ENCODE measurements at regions not wholly inside any gene's neighbourhood (a gene's known extent, or its start where the extent isn't known, plus 50 kb on each side); places are given as distances from the start of the nearest gene placed in this dataset.

DNA sequence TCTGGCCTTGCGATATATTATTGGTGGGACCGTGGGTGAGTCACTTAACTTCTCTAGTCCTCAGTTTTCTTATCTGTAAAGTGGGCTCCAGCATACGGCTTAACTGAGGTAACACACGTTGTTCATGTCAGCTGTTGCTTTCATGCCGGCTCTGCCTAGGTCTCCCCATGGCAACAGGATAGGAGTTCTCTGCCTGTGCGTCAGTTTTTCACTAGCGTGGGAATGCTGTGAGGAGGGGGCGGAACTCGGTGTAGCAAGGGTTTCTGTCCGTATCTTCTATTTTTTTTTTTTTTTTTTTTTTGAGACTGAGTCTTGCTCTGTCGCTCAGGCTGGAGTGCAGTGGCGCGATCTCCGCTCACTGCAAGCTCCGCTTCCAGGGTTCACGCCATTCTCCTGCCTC, 758.5 kb upstream of the RBFOX1 start:
- DNase-seq (ENCODE audit: low read depth): no peak

DNA sequence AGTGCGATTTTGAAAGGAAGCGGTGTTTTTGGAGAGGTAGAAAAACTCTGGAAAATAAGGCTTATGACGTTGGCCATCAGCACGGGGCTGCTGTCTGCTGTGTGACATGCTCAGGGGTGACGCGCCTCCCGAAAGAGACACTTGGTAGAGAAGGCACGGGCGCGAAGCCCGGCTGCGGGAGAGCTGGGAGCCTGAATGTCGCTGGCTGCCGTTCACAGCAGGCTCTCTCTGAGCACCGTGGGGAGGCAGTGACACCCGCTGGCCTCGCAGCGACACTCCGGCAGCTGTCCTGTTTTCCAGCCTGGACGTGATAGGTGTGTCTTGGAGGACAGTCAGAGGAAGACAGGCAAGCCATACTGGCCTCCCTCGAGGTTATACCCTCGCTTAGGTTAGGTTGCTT, 759.1 kb upstream of the RBFOX1 start:
- DNase-seq (ENCODE audit: low read depth): no peak

DNA sequence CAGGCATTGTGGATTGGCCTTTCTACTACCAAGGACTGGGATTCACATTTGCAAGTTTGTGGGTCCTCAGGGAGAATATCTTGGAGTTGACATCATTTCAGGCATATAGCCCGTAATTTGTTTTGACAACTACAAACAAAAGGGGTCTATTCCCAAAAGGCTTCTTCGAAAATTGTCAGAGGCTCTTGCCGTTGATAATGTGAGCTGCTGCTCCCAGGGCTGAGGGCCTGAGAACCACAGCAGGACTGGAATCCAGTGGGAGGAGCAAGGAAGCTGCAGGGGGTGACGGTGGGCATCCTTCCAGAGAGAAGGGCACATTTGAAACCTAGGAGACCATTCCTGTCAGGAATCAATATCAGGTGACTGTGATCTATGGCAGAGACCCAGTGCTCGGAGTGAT, 761.6 kb upstream of the RBFOX1 start:
- no peak for DNase-seq (ENCODE audit: low read depth)

DNA sequence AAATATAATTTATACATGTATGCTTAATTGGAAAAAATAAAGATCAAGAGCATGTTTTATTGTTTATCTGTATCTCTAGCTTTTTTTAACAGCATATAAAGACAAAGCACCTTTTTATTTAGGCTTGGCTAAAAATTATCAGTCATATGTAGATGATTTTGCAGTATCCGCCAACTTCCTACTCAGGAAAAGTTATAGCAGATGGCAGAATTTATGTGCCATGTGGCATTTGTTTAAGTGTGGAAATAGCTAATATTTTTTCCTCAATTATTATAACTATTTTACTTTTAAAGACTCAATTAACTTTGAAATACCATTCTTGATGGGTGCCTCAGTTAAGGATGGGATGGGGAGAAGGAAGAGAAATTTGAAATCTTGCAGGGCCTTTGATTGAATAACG, 762.1 kb upstream of the RBFOX1 start:
- no peak for DNase-seq (ENCODE audit: low read depth)

DNA sequence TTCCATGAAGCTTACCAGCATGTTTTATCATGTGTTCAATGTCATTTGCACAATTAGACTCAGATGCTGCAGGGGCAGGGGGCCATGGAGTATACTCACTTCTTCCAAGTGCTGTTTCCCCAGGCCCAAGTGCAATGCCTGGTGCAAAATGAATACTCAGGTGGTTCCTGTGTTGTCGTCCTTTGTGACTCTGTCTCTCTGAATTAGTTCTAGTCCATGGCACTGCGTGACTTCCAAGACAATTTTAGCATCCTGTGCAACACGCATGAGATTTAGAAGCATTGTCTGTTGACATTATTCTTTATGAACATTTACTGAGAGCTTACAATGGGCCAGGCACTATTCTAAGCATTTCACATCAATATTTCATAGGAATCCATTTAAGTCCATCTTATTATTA, 769.7 kb upstream of the RBFOX1 start:
- no peak for DNase-seq (ENCODE audit: low read depth)

DNA sequence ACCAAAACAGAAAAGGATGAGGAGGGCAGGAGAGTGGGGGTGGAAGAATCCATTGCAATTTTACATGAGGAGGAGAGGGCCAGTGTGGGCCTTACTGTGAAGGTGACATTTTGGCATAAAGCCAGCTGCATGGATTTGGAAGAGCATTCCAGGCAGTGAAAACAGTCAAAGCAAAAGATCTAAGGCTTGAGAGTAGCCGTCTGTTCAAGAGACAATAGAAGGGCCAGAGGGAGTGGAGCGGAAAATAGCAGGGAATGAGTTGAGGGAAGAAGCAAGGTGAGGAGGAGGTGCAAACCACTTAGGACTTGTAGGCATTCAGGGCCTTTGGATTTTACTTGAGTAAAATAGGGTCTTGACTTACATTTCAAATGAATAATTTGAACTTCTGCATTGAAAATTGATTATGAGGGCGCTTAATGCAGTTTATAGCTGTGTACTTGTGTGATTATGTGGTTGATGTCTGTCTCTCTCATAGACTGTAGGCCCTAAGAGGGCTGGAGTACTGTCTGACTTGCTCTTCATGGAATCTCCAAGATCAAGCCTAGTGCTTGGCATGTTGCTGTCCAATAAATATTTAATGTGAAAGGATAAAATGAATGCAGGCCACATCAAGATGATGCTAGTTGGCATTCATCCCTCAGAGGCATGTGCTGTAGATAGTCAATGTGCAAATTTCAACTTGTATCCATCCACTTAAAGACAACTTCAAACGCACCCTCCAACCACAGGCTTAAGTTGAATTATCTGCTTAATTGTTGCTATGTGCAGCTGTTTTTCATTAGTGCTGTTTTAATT, 772.1 kb upstream of the RBFOX1 start:
- no peak for DNase-seq (ENCODE audit: low read depth)

DNA sequence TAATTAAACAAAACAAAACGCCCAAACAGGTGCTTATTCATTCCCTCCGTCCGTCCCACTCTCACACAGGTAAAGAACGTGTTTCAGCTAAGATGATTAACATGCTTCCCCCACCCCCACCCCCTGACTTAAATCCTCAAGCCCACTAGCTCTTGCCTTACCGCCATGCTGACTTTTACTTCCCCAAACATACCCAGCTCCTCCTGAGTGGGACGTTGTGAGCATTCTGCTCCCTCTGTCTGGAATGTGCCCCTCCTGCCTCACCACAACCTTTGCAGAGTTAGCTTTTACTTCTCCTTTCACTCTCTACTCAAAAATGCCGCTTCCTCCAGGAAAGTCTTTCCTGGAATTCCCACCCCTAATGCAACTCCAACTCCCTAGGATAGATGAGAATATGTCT, 774.0 kb upstream of the RBFOX1 start:
- no peak for DNase-seq (ENCODE audit: low read depth)

DNA sequence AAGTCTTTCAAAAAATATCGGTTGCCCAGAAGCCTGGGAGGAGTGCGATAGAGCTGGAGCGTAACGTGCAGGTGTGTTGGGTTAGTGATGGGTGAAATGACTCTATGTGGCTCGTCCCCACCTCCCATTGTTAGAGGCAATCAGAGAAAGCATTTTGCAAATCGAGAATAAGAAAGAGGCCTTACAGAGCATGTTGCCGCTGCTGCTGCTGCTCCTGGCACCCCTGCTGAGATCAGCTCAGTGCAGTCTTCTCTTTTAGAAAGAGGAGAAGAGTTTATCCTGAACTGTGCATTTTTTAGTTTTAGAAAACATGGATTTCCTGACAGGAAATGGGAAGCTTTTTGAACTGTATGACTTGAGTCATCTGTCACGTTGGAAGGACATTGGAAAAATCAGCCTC, 774.5 kb upstream of the RBFOX1 start:
- DNase-seq (ENCODE audit: low read depth): no peak

DNA sequence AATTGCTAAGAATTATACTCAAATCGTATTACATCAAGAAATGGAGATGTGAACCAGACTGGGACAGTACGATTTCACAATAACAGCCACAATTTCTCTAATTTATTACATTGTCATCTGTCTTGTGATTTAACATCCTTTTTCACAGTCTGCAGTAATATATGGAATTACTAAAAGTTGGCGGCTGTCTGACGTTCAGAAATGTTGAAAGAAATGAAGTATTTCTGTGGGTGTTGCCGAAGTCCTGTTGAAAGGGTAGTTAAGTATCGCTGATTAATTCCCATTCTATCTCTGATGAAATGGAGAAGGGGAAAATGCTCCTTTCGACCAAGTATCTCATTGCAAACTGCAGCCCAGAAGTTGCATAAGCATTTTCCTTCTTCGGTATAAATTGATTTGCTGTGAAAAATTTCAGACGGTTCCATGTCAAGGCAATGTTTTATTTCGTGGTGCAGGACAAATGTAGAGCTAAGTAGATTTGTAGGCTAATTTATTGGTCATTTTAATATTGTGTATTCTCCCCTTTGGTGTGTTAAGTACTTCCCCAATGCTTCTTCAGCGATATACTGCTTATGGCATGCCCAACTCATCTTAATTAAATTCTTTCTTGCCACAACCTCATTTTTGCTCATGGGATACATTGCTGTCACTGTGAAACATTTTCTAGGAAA, 775.2 kb upstream of the RBFOX1 start:
- DNase-seq (ENCODE audit: low read depth): no peak

DNA sequence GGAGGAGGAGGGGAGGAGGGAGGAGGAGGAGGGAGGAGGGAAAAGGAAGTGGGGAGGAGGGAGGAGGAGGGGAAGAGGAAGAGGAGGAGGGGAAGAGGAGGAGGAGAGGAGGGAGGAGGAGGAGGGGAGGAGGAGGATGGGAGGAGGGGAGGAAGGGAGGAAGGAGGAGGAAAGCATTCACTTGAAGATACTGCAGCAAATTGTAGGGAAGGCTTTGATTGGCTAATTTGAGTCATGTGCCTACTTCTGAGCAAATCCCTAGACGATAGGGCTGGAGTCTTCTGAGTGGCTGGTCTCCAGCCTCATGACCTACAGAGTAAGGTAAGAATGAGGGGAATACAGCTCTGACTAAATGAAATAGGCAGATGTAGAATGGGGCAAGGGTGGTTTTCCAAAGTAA, 783.2 kb upstream of the RBFOX1 start:
- no peak for DNase-seq (ENCODE audit: low read depth)

DNA sequence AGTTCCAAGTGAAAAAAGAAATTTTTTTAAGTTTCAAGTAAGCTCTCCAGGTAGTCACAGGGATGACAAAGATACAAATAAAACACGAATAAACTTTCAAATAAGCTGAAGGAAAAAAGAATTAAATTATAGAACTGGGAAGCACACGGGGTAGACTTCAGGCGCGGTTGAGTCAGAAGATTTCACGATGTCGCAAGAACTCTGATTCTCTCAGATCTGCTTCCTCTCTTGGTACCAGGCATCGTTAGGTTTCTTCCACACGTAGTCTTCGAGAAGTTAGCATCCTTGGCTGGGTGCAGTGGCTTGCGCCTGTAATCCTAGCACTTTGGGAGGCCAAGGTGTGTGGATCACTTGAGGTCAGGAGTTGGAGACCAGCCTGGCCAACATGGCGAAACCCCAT, 784.1 kb upstream of the RBFOX1 start:
- no peak for DNase-seq (ENCODE audit: low read depth)

DNA sequence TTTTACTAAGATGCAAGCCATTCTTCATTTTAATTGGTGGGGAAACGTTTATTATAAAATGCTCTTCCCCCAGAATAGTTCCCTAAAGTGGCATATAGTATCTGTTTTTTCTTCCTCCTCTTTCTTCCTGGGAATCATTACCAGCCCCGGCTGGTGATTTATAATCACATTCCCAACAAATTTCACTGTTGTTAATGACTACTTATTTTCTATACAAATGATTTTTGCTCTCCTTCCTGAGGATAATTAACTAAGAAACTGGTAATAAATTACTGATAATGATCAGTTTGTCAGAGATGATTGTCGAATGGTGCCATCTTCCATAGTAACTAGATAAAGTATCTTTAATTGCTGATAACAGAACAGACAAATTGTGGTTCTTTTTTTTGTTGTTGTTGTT, 785.5 kb upstream of the RBFOX1 start:
- DNase-seq (ENCODE audit: low read depth): no peak

DNA sequence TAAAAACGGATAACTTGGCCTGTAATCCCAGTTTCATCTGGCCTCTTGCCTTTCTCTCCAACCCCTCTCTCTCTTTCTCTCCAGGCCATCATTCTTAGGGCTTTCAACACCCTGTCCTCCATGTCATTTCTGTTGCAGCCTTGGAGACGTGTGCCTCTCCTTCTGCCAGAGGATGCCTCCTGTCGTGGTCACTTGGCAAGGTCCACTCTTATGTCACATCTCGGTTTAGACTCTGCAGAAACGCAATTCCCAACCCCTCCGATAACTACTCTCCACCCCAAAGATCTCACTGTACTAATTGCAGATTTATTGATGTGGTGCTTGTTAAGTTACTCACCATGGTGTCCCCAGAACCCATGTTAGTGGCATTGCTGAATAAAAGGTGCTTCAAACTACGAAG, 787.3 kb upstream of the RBFOX1 start:
- DNase-seq (ENCODE audit: low read depth): no peak

DNA sequence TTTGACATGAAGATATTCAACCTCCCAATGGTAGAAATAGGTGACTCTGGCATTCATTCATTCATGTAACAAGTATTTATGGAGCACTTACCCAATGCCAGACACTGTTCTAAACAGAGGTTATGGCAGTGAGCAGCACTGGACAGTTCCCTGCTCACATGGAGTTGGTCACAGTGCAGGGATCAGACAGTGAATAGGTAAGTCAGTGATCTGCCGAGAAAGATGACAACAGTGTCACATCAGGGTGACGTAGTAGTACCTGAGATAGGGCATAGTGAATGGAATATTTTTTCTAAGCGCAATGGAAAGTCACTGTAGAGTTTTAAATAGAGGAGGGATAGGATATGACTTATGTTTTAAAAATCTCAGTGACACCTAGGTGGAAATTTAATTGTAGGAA, 791.4 kb upstream of the RBFOX1 start:
- DNase-seq (ENCODE audit: low read depth): no peak

DNA sequence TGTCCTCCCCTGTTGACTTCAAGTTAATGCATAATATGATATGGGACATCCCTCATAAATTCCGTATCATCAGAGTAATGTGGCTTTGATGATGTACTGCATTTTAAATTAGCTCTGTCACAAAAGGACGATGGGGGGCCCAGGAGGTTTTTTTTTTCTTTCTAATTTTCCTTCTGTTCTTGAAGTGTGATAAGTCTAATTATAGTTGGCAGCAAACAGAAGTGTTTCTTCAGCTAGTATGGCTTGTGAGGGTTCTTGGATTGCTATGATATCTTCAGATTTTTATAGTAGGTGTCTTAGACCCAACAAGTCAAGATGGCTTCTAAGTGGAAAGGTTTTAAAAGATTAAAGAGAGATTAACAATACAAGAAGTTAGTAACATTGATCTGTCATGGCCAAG, 796.2 kb upstream of the RBFOX1 start:
- DNase-seq (ENCODE audit: low read depth): no peak

DNA sequence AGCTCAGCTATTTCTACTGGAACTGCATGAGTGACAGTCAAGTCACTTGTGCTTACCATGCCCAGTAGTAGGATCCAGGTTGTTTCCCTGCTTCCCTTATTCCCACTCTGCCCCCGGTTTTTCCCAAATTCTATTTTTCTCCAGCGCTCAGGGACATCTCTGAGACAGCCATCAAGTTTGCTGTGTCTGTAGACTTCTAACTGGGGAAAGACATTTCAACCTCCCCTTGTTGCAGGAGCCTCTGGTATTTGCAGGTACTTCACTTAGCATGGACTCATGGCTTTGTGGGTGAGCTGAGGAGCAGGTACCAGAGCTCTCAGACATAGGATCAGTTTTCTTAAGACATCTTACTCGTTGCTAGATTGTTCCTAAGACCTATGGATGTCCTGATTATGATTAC, 801.6 kb upstream of the RBFOX1 start:
- no peak for DNase-seq (ENCODE audit: low read depth)

DNA sequence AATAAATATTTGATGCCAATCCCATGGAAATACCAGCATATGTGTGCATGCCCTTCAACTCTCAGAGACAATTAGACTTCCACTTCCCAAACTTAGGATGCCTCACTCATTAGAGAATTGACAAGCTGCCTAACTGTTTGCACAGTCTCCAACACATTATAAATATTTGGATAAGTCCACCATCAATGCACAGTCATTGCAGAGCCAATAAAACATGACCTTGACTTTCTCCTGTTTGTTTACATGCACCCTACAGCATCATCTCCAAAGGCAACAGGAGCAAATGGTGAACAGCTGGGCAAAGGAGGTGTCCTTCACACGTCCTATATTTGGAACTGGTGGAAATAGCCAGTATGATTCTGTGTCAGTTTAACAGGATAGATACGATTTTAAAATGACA, 804.4 kb upstream of the RBFOX1 start:
- no peak for DNase-seq (ENCODE audit: low read depth)

DNA sequence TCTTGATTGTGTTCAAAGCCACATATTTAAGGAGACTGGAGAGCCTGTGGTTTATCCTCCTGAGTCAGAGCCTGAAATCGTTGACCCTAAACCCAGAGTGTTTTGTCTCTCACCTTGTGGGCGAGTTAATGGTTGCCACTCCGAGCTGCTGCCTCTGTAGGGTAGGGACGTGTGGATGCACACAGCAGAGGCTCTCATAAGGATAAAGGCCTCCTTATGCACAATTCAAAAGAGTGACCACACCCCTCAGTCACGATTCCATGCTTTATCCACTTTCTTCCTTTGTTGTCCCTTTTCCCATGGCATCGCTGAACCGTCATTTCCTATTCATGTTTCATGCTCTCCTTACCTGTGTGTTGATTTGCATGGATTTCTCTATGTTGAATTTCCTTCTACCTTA, 805.0 kb upstream of the RBFOX1 start:
- DNase-seq (ENCODE audit: low read depth): no peak

DNA sequence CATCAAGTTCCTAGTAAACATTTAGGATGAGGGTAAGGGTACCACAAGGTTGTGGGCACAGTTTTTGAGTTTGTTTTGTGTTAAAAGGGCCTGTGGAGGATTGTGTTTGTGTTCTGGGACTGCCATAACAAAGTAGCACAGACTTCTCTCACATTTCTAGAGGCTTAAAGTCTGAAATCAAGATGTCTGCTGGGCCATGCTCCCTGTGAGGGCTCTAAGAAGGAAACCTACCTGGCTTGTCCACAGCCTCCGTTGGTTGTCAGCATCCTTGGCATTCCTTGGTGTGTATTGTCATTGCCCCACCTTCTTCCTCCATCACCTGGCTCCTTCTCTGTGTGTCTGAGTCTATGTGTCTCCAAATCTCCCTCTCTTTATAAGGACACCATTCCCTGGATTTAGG, 808.1 kb upstream of the RBFOX1 start:
- no peak for DNase-seq (ENCODE audit: low read depth)

DNA sequence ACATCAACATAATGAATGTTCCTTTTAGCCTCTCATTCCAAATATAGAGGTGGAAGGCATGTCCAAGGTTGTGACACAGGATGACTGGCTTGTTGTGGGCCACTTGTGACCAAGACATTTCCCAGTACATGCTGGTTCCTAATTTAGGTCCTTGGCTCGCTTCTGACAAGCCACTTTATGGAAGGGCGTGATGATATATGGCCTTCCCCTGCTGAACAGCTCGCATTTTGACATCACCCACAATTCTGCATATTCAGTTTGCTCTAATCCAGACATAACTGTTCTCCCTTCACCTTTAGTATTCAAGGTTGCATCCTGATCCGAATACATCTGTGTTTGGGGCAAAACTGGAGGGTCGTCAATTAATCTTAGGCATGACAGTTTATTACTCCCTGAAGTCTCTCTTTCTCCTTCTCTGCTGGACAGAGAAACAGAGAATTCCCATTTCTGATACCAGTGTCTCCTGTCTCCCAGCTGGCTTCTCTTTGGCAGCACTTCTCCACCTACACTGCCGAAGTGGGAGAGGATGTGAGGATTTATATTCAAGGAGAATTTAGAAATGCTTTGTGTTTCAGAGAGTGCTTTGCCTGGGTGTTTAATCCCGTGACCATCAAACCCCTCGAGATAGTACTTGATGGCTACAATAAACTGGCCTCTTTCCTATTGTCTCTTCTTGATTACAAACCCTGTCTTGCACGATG, 815.5 kb upstream of the RBFOX1 start:
- DNase-seq (ENCODE audit: low read depth): no peak

DNA sequence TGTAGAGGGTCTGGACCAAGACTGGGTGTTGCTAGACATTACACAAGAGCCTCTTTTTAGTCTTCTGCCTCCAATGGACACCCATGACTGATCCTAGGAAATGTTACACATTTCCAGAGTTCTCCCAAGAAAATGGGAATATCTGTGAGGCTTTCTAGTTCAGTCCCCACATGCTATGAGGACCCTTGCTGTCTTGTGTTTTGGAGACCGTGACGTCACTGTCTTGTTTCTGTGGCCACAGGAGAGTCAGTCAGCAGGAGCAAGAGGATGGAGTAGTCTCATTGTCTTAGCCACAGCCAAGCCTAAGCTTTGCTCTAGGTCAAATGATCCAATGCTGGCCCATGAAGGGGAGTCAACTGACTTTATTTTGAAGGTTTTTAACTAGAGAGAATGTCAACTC, 820.1 kb upstream of the RBFOX1 start:
- no peak for DNase-seq (ENCODE audit: low read depth)

DNA sequence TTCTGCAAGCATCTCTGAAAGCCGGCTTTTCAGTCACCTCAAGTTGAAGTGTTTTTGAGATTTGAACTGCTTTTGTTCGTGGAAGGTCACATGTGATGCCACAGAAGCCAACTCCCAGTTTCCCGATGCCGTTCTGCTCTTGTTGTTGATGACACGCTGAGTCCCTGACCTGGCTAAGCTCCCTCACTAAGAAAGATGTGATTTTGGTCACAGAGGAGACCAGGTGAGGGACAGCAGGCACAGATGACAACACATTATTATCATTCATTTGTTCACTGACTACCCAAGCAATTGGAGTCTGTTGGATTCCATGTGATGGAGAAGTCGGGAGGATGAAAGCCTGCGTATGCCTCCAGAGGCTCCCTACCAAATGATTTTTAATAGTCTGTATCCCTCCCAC, 822.4 kb upstream of the RBFOX1 start:
- DNase-seq (ENCODE audit: low read depth): no peak

DNA sequence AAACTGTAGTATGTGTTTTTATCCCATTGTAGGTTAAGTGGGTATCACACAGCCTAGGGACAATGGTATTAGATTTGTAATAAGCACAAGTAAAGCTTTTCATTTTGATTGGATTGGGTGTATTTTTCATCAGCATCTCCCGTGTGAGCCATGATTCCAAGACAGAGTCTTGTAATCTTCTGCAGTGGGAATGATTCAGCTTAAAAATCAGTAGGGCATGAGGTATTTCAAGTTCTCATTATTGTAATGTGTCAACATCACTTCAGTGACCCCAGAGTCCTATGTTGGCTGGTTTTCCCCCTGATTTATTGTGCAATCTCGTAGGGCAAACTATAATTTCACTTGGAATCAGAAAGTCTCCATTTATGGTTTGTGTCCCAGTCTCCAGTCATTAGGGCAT, 833.2 kb upstream of the RBFOX1 start:
- no peak for DNase-seq (ENCODE audit: low read depth)

DNA sequence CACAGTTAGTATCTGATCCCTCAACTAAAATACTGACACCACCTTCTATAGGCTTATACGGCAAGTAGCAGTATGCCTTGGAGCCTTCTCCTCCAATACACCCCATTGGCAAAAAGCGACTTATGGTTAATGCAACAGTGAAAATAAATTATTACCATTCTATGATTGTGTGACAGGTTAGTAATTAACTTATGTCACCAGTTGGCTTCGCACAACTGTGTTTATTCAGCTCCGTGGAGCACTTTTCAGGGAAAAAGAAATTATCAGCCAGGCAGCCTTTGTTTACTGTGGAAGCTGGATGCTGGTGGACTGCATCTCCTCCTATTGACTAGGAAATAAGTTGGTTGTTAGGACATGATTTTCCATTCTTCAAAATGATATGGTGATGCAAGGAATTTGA, 833.8 kb upstream of the RBFOX1 start:
- no peak for DNase-seq (ENCODE audit: low read depth)

Measured in GM04504 (cell line).